Kidney (tissue), 13 donors: ENCODE measurements at regions not wholly inside any gene's neighbourhood (a gene's known extent, or its start where the extent isn't known, plus 50 kb on each side); places are given as distances from the start of the nearest gene placed in this dataset.

Experiments
- DNase-seq, 5 donors: peaks; one replicate each; pipeline ENCODE4 v3.0.0-alpha.2; 2013 to 2020
- FAIRE-seq: peaks from 2 replicates; lab custom pipeline; 2012; peaks lifted over from hg19 to GRCh38; lab: Jason Lieb, UNC
- H3K27ac ChIP-seq, 2 donors: one replicate each; pipeline ENCODE4 v1.7.0; 2013; ENCODE audit warnings: low read depth in 2 of 2, low read length in 2 of 2, inconsistent platforms in 1 of 2
- H3K27me3 ChIP-seq: one replicate; pipeline ENCODE4 v1.7.1; 2013; ENCODE audit warnings: low read length, inconsistent platforms; ENCODE audit not compliant: control insufficient read depth, insufficient read depth
- H3K36me3 ChIP-seq, 3 donors: one replicate each; pipeline versions ENCODE4 v1.7.0 to v1.7.1; 2013; ENCODE audit warnings: low read length in 3 of 3, control low read depth in 1 of 3, inconsistent platforms in 1 of 3; ENCODE audit not compliant: insufficient read depth in 3 of 3, control insufficient read depth in 2 of 3
- H3K4me1 ChIP-seq, 3 donors: one replicate each; pipeline versions ENCODE4 v1.7.0 to v1.7.1; 2013; ENCODE audit warnings: low read length in 3 of 3, inconsistent platforms in 1 of 3, low read depth in 1 of 3; ENCODE audit not compliant: control insufficient read depth in 2 of 3, insufficient read depth in 2 of 3
- H3K4me3 ChIP-seq, 3 donors: one replicate each; pipeline versions ENCODE4 v1.7.0 to v1.8.1; 2013; ENCODE audit warnings: low read length in 3 of 3, control low read depth in 1 of 3, inconsistent platforms in 1 of 3
- H3K9ac ChIP-seq, 3 donors: one replicate each; pipeline versions ENCODE4 v1.7.0 to v1.7.1; 2013; ENCODE audit warnings: low read length in 3 of 3, control low read depth in 1 of 3, inconsistent platforms in 1 of 3
- H3K9me3 ChIP-seq, 3 donors: one replicate each; pipeline versions ENCODE4 v1.7.0 to v1.7.1; 2013; ENCODE audit warnings: low read length in 3 of 3, control low read depth in 1 of 3, inconsistent platforms in 1 of 3; ENCODE audit not compliant: control insufficient read depth in 2 of 3, insufficient read depth in 1 of 3
- intact Hi-C: fragments of 100-400 bp; cut with DNase I; formaldehyde crosslinking; loops from one replicate; pipeline ENCODE4 v1.11.1; 2022
- TF ChIP-seq, protein P1 (sequence below): IDR thresholded peaks from 3 replicates; pipeline ENCODE4 v1.5.1; 2012; ENCODE audit warnings: mild to moderate bottlenecking, moderate library complexity, borderline replicate concordance; ENCODE audit not compliant: insufficient read depth; ENCODE audit errors: extremely low read depth
- donor health status: control.
- donor health status: control.
- donor health status: control.
- donor health status: control.
- donor health status: control.
- donor health status: DM: yes; HTN: yes; CAD: no.
- donor health status: Normal renal cell carcinoma (clear cell type).

DNA sequence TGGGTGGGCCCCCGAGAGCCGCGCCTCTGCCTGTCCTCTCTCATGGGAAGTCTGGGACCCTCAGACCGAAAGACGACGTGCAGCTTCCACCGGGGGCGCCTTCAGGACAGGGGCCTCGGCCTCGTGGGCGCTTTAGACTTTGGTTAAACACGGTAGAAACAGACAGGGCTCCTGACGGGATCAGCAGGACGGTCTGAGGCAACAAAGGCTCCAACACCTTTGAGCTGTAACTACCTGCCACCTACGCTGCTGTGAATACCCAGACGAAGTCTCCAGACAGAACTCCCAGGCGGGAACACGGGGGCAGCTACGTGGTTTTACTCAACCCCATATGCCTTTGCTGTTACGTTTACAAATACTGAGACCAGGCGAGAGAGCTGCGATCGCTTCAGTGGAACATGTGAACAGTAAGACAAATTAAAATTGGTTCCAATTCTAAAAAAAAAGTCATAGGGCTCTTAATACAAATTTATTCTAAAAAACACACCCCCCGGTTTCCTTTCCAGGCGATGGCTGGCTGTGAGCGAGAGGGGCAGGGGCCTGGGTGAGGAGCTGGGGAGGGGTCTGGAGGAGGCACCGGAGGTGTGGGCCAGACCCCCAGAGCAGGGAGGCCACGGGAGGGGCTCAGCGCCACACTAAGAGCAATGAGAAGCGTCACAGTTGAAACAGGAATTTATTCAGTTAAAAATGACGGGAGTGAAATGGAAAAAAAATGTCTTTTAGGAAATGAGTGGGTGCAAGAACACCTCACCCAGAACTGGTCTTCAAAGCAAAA lies 453.2 kb downstream of the QKI start:
- no peak overlapping the region for H3K4me3 ChIP-seq
- TF ChIP-seq, protein P1, sequence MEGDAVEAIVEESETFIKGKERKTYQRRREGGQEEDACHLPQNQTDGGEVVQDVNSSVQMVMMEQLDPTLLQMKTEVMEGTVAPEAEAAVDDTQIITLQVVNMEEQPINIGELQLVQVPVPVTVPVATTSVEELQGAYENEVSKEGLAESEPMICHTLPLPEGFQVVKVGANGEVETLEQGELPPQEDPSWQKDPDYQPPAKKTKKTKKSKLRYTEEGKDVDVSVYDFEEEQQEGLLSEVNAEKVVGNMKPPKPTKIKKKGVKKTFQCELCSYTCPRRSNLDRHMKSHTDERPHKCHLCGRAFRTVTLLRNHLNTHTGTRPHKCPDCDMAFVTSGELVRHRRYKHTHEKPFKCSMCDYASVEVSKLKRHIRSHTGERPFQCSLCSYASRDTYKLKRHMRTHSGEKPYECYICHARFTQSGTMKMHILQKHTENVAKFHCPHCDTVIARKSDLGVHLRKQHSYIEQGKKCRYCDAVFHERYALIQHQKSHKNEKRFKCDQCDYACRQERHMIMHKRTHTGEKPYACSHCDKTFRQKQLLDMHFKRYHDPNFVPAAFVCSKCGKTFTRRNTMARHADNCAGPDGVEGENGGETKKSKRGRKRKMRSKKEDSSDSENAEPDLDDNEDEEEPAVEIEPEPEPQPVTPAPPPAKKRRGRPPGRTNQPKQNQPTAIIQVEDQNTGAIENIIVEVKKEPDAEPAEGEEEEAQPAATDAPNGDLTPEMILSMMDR: no peak
- no peak overlapping the region for H3K27ac ChIP-seq
- DNase-seq (peak in 1 of 5 donors; percentile 68), FAIRE-seq (no peak)
- H3K27me3 ChIP-seq: no peaks in the 10 kb centered on the region
- peaks cover 0 to 4% (median 3%) of the 10 kb centered on the region in 3 donors for H3K4me1 ChIP-seq
- intact Hi-C loops: no loop called here
- H3K36me3 ChIP-seq: no peaks in the 10 kb centered on the region
- no peaks in the 10 kb centered on the region for H3K9me3 ChIP-seq
- H3K9ac ChIP-seq: no peak overlapping the region

DNA sequence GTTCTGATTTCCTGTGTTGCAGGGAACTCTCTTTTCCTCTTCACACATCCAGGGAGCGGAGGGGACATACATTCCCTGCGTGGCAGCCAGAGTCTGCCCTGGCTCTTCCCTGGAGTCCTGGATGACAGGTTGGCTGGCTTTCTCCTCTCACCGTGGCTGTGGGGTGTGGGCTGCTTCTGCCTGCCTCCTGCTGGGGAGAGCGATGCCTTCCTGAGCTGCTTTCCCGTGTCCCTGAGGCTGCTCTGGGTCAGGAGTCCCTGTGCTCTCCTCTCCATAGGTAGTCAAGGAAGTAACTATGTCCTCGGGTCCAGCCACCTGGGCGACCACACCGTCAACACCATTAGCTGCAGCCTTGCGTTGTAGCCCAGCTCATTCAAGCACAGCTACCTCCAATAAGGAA lies 451.7 kb downstream of the QKI start:
- Histone ChIP-seq H3K36me3 (no peaks in the 10 kb centered on the region), H3K27ac (no peak overlapping the region), H3K9me3 (no peaks in the 10 kb centered on the region), H3K4me1 (peaks cover 0 to 4% (median 3%) of the 10 kb centered on the region in 3 donors), H3K9ac (no peak overlapping the region), H3K4me3 (no peak overlapping the region), H3K27me3 (no peaks in the 10 kb centered on the region)
- FAIRE-seq: no peak
- DNase-seq: no peak
- TF ChIP-seq, protein P1: no peak
- intact Hi-C loops: no loop called here

DNA sequence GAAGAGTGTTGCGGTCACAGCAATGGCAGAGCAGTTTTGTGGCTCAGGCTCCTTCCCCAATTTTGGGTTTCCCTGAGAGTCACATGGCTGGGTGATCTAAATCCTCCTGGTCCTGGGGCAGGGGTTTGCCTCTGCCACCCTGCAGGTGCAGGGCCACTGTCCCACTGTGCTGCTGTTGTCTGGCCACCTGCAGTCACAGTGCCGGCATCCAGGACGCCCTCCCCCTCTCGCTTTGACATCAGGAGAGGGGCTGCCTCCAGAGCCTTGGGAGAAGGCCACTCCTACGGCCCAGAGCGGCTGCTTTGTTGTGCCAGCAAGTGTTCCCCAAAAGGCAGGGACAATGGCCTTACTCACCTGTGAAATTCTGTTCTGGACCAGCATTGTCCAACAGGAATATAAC lies 449.0 kb downstream of the QKI start:
- Histone ChIP-seq H3K36me3 (no peaks in the 10 kb centered on the region), H3K9me3 (no peaks in the 10 kb centered on the region), H3K4me3 (no peak overlapping the region), H3K27me3 (no peaks in the 10 kb centered on the region), H3K9ac (no peak overlapping the region), H3K4me1 (peaks cover 0 to 4% (median 3%) of the 10 kb centered on the region in 3 donors), H3K27ac (no peak overlapping the region)
- TF ChIP-seq, protein P1: no peak
- intact Hi-C loops: no loop called here
- DNase-seq (peak in 1 of 5 donors; percentile 59), FAIRE-seq (no peak)
